Neuronal stem cell (in vitro differentiated cells): ENCODE measurements at regions not wholly inside any gene's neighbourhood (a gene's known extent, or its start where the extent isn't known, plus 50 kb on each side); places are given as distances from the start of the nearest gene placed in this dataset.

ENCODE experiments used
- DNase-seq: peaks from one replicate; pipeline ENCODE4 v3.0.0-alpha.2; 2013; ENCODE audit warnings: low spot score
- H2AFZ ChIP-seq: one replicate; pipeline ENCODE4 v1.6.1; 2013; ENCODE audit warnings: mild to moderate bottlenecking, low read length, inconsistent platforms
- H2AK5ac ChIP-seq: 2 replicates; pipeline ENCODE4 v1.6.1; 2013; ENCODE audit warnings: low read depth, mild to moderate bottlenecking, inconsistent platforms, low read length, moderate library complexity, mixed read lengths
- H2BK120ac ChIP-seq: 2 replicates; pipeline ENCODE4 v1.6.1; 2013; ENCODE audit warnings: low read depth, mild to moderate bottlenecking, inconsistent platforms, low read length, moderate library complexity, mixed read lengths
- H2BK12ac ChIP-seq: one replicate; pipeline ENCODE4 v1.6.1; 2013; ENCODE audit warnings: low read length, inconsistent platforms
- H2BK15ac ChIP-seq: 2 replicates; pipeline ENCODE4 v1.6.1; 2013; ENCODE audit warnings: mild to moderate bottlenecking, low read length, inconsistent platforms, mixed read lengths
- H2BK5ac ChIP-seq: one replicate; pipeline ENCODE4 v1.6.1; 2013; ENCODE audit warnings: inconsistent platforms, mild to moderate bottlenecking, low read length, moderate library complexity
- H3K14ac ChIP-seq: one replicate; pipeline ENCODE4 v1.6.1; 2013; ENCODE audit warnings: low read length, inconsistent platforms
- H3K18ac ChIP-seq: 2 replicates; pipeline ENCODE4 v1.6.1; 2013; ENCODE audit warnings: low read length, inconsistent platforms
- H3K23ac ChIP-seq: 2 replicates; pipeline ENCODE4 v1.6.1; 2013; ENCODE audit warnings: low read depth, mild to moderate bottlenecking, mixed read lengths, low read length, inconsistent platforms; ENCODE audit not compliant: poor library complexity
- H3K27ac ChIP-seq: replicated peaks from 3 replicates; pipeline ENCODE4 v1.5.1; 2013; ENCODE audit warnings: low read length, inconsistent platforms
- H3K27me3 ChIP-seq, 3 experiments: 2 replicates each; pipeline ENCODE4 v1.6.1; 2013; ENCODE audit warnings: low read length in 3 of 3, mild to moderate bottlenecking in 2 of 3, inconsistent platforms in 1 of 3, low read depth in 1 of 3, mixed read lengths in 1 of 3, moderate library complexity in 1 of 3; ENCODE audit not compliant: control insufficient read depth in 3 of 3, insufficient read depth in 3 of 3
- H3K36me3 ChIP-seq, 2 donors: replicated peaks in 1 of 2; 2 replicates each; pipeline ENCODE4 v1.6.1; 2013; ENCODE audit warnings: low read length in 2 of 2; ENCODE audit not compliant: control insufficient read depth in 2 of 2, insufficient read depth in 2 of 2
- H3K4ac ChIP-seq: 2 replicates; pipeline ENCODE4 v1.6.1; 2013; ENCODE audit warnings: inconsistent platforms, mild to moderate bottlenecking, low read length, moderate library complexity
- H3K4me1 ChIP-seq, 2 donors: 1 replicate in 1 of 2; 2 replicates in 1 of 2; pipeline ENCODE4 v1.6.1; 2013; ENCODE audit warnings: low read length in 2 of 2, low read depth in 1 of 2; ENCODE audit not compliant: control insufficient read depth in 2 of 2, insufficient read depth in 1 of 2
- H3K4me2 ChIP-seq: one replicate; pipeline ENCODE4 v1.6.1; 2013; ENCODE audit warnings: mild to moderate bottlenecking, low read length, inconsistent platforms; ENCODE audit not compliant: insufficient read depth, poor library complexity, severe bottlenecking
- H3K4me3 ChIP-seq, 2 donors: 2 replicates each; pipeline ENCODE4 v1.5.1; 2013; ENCODE audit warnings: low read length in 2 of 2, mild to moderate bottlenecking in 2 of 2, inconsistent platforms in 1 of 2, moderate library complexity in 1 of 2
- H3K79me1 ChIP-seq: one replicate; pipeline ENCODE4 v1.6.1; 2013; ENCODE audit warnings: low read depth, mild to moderate bottlenecking, inconsistent platforms, low read length, moderate library complexity
- H3K9ac ChIP-seq: one replicate; pipeline ENCODE4 v1.6.1; 2013; ENCODE audit warnings: mild to moderate bottlenecking, low read depth, low read length, inconsistent platforms; ENCODE audit not compliant: poor library complexity
- H3K9me3 ChIP-seq, 2 donors: replicated peaks in 1 of 2; 2 replicates each; pipeline versions ENCODE3 to v1.6.1; 2013; ENCODE audit warnings: low read length in 2 of 2, mild to moderate bottlenecking in 2 of 2, inconsistent platforms in 1 of 2, low read depth in 1 of 2, mixed read lengths in 1 of 2, moderate library complexity in 1 of 2; ENCODE audit not compliant: control insufficient read depth in 2 of 2, insufficient read depth in 1 of 2
- H4K8ac ChIP-seq: one replicate; pipeline ENCODE4 v1.6.1; 2013; ENCODE audit warnings: low read depth, mild to moderate bottlenecking, inconsistent platforms, low read length, moderate library complexity
- H4K91ac ChIP-seq: one replicate; pipeline ENCODE4 v1.6.1; 2013; ENCODE audit warnings: low read length, low read depth, mild to moderate bottlenecking, inconsistent platforms; ENCODE audit not compliant: poor library complexity
- WGBS, 2 donors: extraction: QIAGEN DNeasy Blood & Tissue Kit; methylation state at CpG; one replicate each; pipeline ENCODE4 v1.1.7; 2013; ENCODE audit warnings: missing lambda C conversion rate in 2 of 2, mixed read lengths in 1 of 2; ENCODE audit not compliant: insufficient read length in 2 of 2, insufficient replicate concordance in 1 of 2; ENCODE audit errors: extremely low coverage in 2 of 2; 5-methylcytosine and 5-hydroxymethylcytosine counted together

DNA sequence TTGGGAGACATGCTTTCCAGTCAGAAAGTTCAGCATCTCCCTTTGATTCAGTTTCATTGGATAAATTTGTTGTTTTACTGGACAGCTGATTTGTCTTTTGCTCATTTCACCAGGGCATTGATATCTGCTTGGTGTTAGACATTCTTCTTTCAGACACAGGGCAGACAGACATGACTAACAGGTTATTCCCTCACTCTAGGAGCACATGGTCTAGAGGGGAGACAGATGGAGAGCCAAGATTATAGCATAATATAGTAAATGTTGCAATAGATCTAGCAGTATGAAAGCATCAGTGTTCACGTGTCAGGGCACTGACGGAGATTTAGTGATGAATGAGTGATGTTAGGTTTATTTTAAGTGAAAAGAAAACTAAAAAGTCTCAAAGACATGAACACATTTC lies 187.0 kb upstream of the CYRIA start:
- Histone ChIP-seq H2AFZ (no peak overlapping the region), H2BK15ac (no peak overlapping the region), H3K4me1 (no peaks in the 10 kb centered on the region), H3K36me3 (no peaks in the 10 kb centered on the region), H4K8ac (no peak overlapping the region), H2BK12ac (no peak overlapping the region), H3K79me1 (no peaks in the 10 kb centered on the region), H3K4me3 (no peak overlapping the region), H4K91ac (no peak overlapping the region), H3K9me3 (peaks cover 0 to 2% of the 10 kb centered on the region in 2 donors), H3K27me3 (no peaks in the 10 kb centered on the region), H2BK5ac (no peak overlapping the region), H2BK120ac (no peak overlapping the region), H2AK5ac (no peak overlapping the region), H3K18ac (no peak overlapping the region), H3K14ac (no peak overlapping the region), H3K9ac (no peak overlapping the region), H3K4me2 (no peak overlapping the region), H3K23ac (no peak overlapping the region), H3K4ac (no peak overlapping the region), H3K27ac (no peak overlapping the region)
- DNase-seq: no peak
- no CpG with 5 or more reads among the region's 2 CpGs for WGBS, 2 donors

DNA sequence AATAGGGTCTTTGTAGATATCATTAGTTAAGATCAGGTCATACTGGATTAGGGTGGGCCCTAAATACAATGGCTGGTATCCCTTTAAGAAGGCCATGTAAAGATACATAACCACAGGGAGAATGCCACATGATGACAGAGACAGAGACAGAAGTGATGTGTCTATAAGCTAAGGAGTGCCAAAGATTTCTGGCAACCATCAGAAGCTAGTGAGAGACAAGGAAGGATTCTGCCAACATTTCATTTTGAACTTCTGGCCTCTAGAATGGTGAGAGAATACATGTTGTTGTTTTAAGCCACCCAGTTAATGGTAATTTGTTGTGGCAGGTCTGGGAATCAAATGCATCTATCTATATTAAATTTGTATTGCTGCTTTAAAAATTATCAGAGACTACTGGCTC lies 185.5 kb upstream of the CYRIA start:
- H3K4me1 ChIP-seq: no peaks in the 10 kb centered on the region
- no peak overlapping the region for H3K4ac ChIP-seq
- no peak overlapping the region for H3K27ac ChIP-seq
- H2AFZ ChIP-seq: no peak overlapping the region
- no peak overlapping the region for H2AK5ac ChIP-seq
- no peak for DNase-seq
- no peak overlapping the region for H2BK12ac ChIP-seq
- H3K4me3 ChIP-seq: no peak overlapping the region
- no peaks in the 10 kb centered on the region for H3K79me1 ChIP-seq
- H3K23ac ChIP-seq: no peak overlapping the region
- H3K27me3 ChIP-seq: no peaks in the 10 kb centered on the region
- no peak overlapping the region for H3K18ac ChIP-seq
- H2BK120ac ChIP-seq: no peak overlapping the region
- H3K9me3 ChIP-seq: peaks cover 0 to 2% of the 10 kb centered on the region in 2 donors
- H4K91ac ChIP-seq: no peak overlapping the region
- H3K36me3 ChIP-seq: no peaks in the 10 kb centered on the region
- H4K8ac ChIP-seq: no peak overlapping the region
- H2BK15ac ChIP-seq: no peak overlapping the region
- H3K4me2 ChIP-seq: no peak overlapping the region
- H3K14ac ChIP-seq: no peak overlapping the region
- H3K9ac ChIP-seq: no peak overlapping the region
- H2BK5ac ChIP-seq: no peak overlapping the region

DNA sequence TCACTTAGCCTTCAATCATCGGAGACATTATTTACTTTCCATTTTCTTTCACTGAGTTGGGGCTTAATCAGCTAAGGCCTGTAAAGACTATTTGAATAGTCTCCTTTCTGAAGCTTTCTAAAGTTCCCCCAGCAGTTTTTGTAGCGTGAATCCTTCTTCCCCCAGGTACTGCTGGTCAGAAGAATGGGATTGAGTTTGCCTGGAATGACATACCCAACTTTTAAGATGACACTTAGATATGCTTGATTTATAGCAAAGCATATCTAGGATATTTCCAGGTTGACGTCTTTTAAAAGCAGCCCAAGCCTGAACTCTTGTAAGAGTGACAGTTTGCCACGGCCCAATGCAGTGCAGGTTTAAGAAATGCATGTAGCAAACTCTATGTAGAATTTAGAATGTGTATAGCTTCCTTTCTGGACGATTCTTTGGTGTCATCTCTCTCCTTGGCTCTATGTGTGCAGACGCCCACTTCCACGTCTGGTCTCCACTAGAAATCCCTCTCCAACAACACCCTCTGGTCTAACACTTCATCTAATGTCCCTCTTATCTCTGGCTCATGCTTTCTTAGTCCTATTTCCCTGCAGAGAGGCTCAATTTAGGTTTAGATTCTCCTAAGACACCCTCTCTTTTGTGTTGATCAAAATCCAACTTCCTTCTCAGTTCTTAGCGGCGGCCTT lies 175.0 kb upstream of the CYRIA start:
- Histone ChIP-seq H3K4ac (no peak overlapping the region), H2BK12ac (no peak overlapping the region), H3K14ac (no peak overlapping the region), H3K27ac (no peak overlapping the region), H2BK5ac (no peak overlapping the region), H3K4me3 (no peak overlapping the region), H2AK5ac (no peak overlapping the region), H3K4me2 (no peak overlapping the region), H3K9ac (no peak overlapping the region), H3K79me1 (no peaks in the 10 kb centered on the region), H4K91ac (no peak overlapping the region), H3K9me3 (no peaks in the 10 kb centered on the region), H3K4me1 (no peaks in the 10 kb centered on the region), H2AFZ (no peak overlapping the region), H3K18ac (no peak overlapping the region), H3K27me3 (no peaks in the 10 kb centered on the region), H3K23ac (no peak overlapping the region), H2BK120ac (no peak overlapping the region), H4K8ac (no peak overlapping the region), H2BK15ac (no peak overlapping the region), H3K36me3 (no peaks in the 10 kb centered on the region)
- no CpG with 5 or more reads among the region's 9 CpGs for WGBS, 2 donors
- DNase-seq: no peak

DNA sequence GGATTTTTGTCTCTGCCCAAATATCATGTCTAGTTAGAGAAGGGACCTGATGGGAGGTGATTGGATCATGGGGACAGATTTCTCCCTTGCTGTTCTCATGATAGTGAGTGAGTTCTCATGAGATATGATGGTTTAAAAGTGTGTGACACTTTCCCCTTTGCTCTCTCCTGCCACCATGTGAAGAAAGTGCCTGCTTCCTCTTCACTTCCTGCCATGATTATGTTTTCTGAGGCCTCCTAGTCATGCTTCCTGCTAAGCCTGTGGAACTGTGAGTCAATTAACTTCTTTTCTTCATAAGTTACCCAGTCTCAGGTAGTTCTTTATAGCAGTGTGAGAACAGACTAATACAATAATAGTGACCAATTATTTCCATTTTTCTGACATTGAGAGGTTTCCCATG lies 167.3 kb upstream of the CYRIA start:
- H3K18ac ChIP-seq: no peak overlapping the region
- DNase-seq: no peak

More for the DNA sequence above, 167.3 kb upstream of the CYRIA start:
- Histone ChIP-seq H3K9ac (no peak overlapping the region), H2BK15ac (no peak overlapping the region), H3K79me1 (no peaks in the 10 kb centered on the region), H3K14ac (no peak overlapping the region), H2AFZ (no peak overlapping the region), H4K91ac (no peak overlapping the region), H3K27me3 (no peaks in the 10 kb centered on the region), H3K4me2 (no peak overlapping the region), H3K23ac (no peak overlapping the region), H2AK5ac (no peak overlapping the region), H3K27ac (no peak overlapping the region), H3K9me3 (no peaks in the 10 kb centered on the region), H3K36me3 (no peaks in the 10 kb centered on the region), H2BK12ac (no peak overlapping the region), H4K8ac (no peak overlapping the region), H3K4me3 (no peak overlapping the region), H2BK120ac (no peak overlapping the region), H3K4me1 (no peaks in the 10 kb centered on the region), H3K4ac (no peak overlapping the region), H2BK5ac (no peak overlapping the region)
